ENCODE measurements at regions not wholly inside any gene's neighbourhood (a gene's known extent, or its start where the extent isn't known, plus 50 kb on each side); places are given as distances from the start of the nearest gene placed in this dataset.

DNA sequence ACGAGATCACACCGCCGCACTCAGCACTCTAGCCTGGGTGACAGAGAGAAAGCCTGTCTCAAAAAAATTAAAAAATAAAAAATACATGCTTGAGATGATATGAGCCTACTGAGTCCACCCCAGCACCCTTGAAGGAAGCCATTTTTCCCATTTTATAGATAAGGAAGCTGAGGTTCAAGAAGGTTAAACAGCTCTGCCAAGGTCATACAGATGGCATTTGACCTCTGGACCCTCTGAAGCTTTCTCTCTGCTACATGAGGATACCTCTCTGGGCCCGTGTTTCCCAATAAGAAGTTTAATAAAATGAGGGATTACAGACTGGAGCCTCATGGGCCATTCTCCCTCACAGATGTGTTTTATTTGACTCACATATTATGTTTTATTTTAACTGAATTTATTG is 53.9 kb upstream of the PNMA1 start:
- TF ChIP-seq, protein P1, sequence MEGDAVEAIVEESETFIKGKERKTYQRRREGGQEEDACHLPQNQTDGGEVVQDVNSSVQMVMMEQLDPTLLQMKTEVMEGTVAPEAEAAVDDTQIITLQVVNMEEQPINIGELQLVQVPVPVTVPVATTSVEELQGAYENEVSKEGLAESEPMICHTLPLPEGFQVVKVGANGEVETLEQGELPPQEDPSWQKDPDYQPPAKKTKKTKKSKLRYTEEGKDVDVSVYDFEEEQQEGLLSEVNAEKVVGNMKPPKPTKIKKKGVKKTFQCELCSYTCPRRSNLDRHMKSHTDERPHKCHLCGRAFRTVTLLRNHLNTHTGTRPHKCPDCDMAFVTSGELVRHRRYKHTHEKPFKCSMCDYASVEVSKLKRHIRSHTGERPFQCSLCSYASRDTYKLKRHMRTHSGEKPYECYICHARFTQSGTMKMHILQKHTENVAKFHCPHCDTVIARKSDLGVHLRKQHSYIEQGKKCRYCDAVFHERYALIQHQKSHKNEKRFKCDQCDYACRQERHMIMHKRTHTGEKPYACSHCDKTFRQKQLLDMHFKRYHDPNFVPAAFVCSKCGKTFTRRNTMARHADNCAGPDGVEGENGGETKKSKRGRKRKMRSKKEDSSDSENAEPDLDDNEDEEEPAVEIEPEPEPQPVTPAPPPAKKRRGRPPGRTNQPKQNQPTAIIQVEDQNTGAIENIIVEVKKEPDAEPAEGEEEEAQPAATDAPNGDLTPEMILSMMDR (IDR thresholded peaks at IDR 0.05; ENCODE audit: low read length) = no peak
- no peak for TF ChIP-seq EZH2 (IDR thresholded peaks at IDR 0.05; ENCODE audit: borderline replicate concordance, low read length)

Measured in OCI-LY1 (cell line).